ENCODE measurements at regions not wholly inside any gene's neighbourhood (a gene's known extent, or its start where the extent isn't known, plus 50 kb on each side); places are given as distances from the start of the nearest gene placed in this dataset.

- peak; percentile 20 for DNase-seq
These were observed 50.8 kb downstream of the PPIAL4E start for GRCh38 chr1:144322598-144322997.
